ENCODE measurements at regions not wholly inside any gene's neighbourhood (a gene's known extent, or its start where the extent isn't known, plus 50 kb on each side); places are given as distances from the start of the nearest gene placed in this dataset.

DNA sequence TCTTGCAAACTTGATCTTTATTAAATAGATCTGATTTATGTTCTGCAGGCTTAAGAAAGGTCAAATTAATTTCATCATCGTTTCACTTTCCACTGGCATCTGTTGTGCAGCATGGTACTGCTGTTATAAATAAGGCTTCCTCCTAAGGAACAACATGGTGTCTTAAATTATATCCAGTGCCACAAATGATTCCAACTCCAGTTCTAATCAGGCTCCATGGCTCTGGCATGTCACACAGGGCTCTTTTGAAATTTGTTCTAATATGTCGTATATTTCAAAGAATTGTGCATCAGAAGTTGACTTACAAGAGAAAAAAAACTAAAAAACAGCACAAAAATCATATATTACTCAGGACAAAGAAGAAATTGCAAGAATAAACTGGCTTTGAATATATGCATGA, 1090.8 kb upstream of the CELF2 start:
- TF ChIP-seq, protein P1, sequence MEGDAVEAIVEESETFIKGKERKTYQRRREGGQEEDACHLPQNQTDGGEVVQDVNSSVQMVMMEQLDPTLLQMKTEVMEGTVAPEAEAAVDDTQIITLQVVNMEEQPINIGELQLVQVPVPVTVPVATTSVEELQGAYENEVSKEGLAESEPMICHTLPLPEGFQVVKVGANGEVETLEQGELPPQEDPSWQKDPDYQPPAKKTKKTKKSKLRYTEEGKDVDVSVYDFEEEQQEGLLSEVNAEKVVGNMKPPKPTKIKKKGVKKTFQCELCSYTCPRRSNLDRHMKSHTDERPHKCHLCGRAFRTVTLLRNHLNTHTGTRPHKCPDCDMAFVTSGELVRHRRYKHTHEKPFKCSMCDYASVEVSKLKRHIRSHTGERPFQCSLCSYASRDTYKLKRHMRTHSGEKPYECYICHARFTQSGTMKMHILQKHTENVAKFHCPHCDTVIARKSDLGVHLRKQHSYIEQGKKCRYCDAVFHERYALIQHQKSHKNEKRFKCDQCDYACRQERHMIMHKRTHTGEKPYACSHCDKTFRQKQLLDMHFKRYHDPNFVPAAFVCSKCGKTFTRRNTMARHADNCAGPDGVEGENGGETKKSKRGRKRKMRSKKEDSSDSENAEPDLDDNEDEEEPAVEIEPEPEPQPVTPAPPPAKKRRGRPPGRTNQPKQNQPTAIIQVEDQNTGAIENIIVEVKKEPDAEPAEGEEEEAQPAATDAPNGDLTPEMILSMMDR (IDR thresholded peaks at IDR 0.05): no peak
- no peak for TF ChIP-seq EZH2 (IDR thresholded peaks at IDR 0.05)

Measured in neural progenitor cell (in vitro differentiated cells).